NCI-H345 treated with DMSO at 0.1 percent for 48 hours (cell line): ENCODE measurements at regions not wholly inside any gene's neighbourhood (a gene's known extent, or its start where the extent isn't known, plus 50 kb on each side); places are given as distances from the start of the nearest gene placed in this dataset.

Experiments
- DNase-seq: peaks from one replicate; lab custom pipeline; 2025; ENCODE audit not compliant: unreplicated experiment; lab: John Stamatoyannopoulos, UW

DNA sequence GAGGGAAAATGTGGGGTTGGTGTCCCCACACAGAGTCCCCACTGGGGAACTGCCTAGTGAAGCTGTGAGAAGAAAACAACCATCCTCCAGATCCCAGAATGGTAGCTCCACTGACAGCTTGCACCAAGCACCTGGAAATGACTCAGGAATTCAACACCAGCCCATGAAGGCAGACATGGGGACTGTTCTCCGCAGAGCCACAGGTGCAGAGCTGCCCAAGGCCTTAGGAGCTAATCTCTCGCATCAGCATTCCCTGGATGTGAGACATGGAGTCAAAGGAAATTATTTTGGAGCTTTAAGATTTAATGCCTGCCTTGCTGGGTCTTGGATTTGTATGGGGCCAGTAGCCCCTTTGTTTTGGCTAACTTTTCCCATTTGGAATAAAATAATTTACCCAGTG, 367.9 kb downstream of the FAM133A start:
- no peak for DNase-seq

DNA sequence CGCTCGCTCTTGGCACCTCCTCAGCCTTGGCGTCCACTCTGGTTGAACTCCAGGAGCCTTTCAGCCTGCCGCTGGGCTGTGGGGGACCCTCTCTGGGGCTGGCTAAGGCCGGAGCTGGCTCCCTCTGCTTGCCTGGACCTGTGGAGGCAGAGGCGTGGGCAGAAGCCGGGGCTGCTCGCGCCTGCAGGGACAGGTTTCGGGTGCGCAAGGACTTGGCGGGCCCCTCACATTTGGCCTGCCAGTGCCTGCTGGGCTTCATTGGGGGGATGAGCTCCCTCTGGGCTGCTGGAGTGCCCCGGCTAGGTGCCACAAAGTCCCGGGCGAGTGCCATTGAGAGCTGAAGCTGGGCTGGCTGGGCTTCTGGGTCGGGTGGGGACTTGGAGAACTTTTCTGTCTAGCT, 371.7 kb downstream of the FAM133A start:
- no peak for DNase-seq

DNA sequence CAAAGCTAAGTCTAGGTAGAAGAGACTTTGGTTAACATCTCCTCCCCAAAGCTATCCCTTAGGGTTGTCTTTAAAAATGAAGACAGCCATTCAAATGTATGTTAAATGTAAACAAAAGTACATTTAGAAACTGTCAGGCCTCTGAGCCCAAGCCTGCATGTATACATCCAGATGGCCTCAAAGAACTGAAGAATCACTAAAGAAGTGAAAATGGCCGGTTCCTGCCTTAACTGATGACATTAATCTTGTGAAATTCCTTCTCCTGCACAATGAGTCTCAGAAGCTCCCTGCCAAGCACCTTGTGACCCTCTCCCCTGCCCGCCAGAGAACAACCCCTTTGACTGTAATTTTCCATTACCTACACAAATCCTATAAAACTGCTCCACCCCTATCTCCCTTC, 377.9 kb downstream of the FAM133A start:
- no peak for DNase-seq

DNA sequence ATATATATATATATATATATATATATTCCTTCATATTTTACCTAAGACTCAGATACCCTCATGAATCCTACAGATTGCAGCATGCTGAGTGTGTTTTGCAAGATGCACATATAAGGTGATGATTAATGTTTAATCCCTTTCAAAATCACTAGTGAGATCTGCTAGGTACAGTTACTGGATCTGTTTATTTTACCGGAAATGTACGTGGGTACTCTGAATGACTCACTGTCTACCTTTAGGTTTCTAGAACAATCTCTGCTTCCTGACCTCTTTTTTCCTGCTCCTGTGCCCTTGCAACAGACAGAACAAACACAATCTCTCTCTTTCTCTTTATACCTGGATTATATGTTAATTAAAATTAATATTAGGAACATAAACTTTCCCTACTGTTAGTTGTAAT, 379.6 kb downstream of the FAM133A start:
- no peak for DNase-seq

DNA sequence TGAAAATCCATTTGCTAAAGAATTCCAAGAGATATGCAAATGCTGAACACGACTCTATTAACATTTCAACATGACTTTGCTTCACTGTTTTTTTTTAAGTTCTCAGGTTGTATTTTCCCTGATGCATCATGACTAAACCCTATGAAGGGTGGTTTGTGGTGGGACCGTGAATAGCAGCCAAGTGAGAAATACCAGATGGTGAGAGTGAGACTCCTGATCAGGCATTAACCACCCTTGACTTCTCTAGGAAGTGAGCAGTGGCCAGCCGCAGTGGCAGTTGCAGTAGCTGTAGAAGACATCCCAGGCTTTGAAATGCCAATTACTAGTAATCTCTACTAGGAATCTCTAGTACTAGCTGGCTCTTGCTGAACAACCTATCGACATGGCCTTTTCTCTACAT, 383.4 kb downstream of the FAM133A start:
- DNase-seq, result no peak

DNA sequence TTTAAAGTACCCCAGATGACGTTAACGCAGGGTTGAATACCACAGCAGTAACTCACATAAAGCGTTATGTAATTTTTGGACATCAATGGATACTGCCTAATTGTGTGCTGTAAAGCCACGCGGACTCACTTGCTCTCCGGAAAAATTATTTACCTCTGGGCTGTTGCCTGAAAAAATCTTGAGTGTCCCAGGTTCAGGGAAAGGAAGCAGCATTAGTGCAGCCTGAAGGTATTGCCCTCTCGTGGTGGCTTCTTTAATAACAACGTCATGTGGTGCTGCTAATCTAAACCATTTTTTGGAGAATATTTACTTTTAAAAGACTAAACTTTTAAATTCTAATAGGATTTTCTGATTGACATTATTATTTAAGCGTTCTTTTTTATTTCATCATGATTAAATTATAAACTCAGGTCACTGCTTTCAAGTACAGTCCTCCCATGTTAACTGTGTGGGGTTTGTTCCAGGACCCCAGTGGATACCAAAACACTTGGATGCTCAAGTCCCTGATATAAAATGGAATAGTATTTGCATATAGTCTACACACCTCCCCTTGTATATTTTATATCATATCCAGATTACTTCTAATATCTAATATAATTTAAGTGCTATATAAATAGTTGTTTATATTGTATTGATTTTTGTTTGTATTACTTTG, 384.8 kb downstream of the FAM133A start:
- peak; percentile 3 for DNase-seq

DNA sequence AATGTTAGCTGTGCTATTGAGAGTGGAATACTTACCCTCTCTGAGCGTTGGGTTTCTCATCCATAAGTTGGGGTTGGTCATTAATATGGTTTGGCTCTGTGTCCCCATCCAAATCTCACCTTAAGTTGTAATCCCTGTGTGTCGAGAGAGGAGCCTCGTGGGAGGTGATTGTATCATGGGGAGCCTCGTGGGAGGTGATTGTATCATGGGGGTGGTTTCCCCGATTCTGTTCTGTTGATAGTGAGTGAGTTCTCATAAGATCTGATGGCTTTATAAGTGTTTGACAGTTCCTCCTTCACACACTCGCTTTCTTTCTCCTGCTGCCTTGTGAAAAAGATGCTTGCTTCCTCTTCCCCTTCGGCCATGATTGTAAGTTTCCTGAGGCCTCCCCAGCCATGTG, 391.1 kb downstream of the FAM133A start:
- DNase-seq, result no peak

DNA sequence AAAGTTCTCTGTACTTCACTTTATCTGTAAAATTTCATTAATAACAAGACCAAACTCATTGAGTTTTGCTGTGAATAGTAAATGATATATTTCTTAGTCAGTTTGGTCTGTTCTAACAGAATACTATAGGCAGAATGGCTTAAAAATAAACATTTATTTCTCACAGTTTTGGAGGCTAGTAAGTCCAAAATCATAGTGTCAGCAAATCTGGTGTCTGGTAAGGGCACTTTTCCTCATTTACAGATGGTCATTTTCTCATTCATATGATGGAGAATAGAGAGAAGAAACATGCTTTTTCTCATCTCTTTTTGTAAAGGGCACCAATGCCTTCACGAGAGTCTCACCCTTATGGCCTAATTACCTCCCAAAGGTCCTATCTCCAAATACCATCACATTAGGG, 415.1 kb downstream of the FAM133A start:
- no peak for DNase-seq

DNA sequence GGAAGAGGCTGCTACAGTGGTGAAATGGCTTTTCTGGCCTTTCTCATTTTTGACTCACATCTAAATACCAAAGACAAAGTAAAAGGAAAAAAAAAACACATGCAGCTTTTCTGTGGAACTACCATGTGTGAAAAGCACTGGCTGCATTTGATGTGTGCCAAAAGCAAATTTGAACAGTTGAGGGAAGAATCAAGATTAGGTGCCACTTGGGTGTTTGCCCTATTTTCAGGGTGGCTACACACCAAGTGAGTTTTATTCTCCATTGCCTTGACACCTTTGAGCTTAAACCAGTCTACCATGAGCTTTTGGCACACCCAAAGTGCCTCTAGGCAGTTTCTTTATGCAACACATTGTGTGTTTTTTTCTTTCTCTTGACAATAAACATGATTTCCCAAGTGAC, 423.9 kb downstream of the FAM133A start:
- no peak for DNase-seq

DNA sequence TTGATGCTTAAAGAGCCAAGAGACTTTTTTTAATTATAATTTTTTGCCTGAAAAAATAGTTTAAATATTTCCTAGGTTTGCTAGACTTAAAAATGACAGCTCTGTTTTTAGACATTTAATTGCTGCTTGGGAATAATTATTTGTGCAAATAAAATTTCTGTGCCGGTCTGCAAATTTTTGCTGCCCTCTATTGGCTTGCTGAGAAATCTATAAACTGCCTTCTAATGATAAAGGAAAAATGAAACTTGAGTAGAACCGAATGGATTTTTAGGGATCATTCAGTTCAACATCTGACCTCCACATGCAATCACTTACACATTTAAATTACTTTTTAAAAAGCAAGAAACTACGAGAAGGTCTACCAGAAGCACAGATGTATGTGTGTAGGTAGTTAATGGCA, 434.0 kb downstream of the FAM133A start:
- no peak for DNase-seq

DNA sequence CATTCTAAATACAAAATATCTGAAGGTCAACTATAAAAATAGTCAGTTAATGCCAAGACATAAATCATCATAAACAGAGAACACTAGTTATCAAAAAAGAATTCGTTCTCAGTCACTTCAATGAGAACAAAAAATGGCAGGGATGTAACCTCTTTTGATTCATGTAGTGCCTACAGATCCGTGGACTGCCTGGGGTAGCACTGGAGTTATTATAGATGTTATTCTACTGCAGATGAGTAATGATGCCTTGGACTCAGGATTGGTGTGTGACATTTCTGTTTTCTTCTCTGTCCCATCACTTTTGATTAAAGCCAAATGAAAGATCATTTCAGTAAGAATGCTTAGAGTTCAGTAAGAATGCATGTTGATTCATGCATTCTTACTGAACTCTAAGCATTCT, 440.4 kb downstream of the FAM133A start:
- no peak for DNase-seq

DNA sequence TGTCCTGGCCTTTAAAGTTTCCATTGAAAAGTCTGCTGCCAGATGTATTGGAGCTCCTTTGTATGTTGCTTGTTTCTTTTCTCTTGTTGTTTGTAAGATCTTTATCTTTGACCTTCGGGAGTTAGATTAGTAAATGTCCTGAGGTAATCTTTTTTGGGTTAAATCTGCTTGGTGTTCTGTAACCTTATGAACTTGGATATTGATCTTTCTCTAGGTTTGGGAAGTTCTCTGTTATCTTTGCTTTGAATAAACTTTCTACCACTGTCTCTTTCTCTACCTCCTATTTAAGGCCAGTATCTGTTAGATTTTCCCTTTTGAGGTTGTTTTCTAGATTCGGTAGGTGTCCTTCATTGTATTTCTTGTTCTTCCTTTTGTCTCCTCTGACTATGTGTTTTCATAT, 447.8 kb downstream of the FAM133A start:
- no peak for DNase-seq

DNA sequence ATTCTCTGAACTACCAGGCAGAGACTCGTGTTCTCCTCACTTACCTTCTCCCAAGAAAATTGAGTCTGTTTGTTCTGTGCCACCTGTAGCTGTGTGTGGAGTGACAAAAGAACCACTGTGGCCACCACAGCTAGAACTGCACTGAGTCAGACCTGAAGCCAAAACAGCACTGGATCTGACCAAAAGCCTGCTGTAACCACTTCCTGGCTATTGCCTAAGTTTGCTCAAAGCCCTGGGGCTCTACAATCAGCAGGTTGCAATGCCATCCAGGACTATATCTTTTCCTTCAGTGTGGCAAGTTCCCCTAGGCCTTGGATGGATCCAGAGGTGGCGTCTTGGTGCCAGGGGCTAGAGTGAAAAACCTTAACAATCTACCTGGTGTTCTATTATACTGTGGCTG, 449.1 kb downstream of the FAM133A start:
- no peak for DNase-seq

DNA sequence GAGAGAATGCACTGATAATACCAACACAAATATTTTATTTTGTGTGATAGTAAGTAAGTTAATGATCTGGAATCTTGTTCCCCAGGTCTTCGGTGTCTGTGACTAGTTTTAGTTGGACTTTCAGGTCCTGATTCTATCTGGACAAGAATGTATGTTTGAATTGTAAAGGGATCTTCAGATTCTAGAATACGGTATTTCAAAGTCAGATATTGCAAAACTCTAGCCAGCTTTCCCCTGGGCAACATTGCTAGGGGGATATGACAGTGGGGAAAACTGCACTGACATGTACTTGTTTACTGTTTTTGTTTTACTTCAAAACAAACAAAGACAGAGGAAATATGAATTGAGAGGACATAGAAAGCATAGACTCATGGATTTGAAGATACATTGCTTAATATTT, 489.0 kb downstream of the FAM133A start:
- DNase-seq, result no peak

DNA sequence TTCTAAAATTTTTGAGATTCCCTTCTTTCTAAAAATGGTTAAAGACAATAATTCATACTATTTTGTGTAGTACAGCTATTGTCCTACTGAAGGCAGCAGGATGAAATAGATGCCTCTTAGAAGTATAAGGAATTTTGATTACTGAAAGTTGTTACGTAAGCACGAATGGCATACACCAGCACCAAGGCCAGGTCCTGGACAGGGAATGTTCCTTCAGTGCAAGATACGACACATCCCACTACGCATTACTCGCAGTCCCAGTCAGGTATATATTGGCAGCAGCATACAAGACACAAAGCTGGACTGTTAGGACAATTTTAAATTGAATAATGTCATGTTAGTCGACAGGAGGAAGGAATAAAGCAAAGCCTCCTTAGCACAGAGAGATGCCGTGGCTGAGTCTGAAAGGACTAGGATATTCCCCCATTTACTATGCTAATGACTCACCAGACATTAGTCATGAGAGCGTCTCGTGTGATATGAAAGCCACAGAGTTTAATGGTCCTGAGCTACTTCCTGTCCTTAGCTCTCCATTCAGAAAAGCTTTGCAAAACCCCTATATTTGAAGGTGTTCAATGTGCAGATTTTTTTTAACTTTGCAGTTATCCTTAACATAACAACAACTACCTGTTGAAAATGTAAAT, 504.3 kb downstream of the FAM133A start:
- DNase-seq, result no peak

DNA sequence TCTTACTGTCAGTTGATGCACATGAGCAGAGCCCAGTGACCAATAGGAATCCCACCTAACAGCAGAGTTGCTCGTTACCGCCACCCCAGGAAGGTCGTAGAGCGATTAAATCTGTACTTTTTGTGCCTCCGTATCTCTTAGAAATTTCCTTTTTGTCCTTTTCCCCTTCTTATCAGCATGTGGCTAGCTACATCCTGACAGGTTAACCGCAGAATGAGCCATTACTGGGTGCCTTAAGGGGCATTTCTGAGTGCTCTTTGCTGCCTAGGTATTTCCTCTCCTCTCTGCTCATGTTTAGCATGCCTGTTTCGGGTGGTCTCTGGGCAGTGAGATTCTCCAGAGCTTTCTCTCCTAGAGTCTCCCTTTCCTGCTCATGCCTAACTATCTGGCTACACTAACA, 530.5 kb downstream of the FAM133A start:
- DNase-seq, result no peak

DNA sequence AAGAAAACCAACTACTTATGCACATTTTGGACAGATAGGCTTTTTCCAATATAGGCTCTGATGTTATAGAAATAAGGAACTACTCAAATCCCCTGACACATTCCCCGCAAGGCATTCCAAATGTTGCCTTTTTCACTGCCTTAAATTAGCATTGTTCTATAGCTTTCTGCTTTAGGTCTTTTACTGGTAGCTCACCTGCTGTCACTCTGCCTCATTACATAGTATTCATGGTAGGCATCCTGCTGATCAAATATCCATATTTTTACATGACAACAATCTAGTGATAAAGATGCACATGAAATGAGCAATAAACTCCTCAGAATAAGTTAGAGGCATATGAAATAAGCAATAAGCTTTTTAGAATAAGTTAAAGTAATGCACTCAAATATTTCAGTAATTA, 542.7 kb downstream of the FAM133A start:
- DNase-seq, result no peak

DNA sequence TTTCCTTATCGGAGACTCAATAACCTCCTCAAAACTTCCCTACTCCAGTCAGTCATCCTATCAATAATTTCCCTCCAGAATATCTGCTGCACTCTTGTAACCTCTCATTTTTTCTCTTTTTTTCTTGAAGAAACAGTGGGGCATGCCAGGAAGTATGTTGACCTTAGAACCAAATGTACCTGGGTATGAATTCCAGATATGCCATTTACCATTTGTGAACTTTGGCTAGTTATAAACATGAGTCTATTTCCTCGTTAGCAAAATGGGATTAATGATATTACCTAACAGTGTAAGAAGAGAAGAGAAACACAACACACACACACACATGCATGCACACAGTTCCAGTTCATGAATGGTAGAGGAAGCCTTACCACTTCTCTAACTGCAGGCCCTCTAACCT, 578.2 kb downstream of the FAM133A start:
- DNase-seq, result no peak

DNA sequence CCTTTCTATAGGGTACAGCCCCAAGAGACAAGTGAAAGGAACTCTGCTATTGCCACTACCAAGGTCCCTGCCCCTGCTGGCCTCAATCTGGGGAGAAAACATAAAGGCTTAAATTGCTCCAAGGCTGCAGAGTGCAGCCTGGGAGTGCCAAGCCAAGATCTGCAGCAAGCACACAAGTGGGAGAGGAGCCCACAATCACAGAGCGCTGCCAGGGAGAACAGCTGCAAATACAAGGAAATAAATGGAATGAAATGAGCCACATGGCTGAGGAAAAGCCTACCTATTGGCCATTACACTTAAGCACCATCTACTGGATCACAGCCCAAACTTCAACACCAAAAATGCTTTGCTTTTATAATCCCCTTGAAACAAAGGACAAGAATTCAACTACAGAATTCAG, 582.4 kb downstream of the FAM133A start:
- DNase-seq, result no peak

DNA sequence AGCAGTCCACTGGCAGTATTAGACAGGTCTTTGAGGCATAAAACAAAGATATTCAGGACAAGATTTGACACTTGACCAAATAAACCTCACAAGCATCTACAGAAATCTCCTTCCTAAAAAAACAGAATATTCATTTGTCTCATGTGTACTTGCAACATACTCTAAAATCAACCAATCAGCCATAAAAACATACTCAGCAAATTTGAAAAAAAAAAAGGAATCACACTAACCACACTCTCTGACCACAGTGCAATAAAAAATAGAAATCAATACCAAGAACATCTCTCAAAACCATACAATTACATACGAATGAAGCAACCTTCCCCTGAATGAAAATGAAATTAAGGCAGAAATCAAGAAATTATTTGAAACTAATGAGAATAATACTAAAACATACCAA, 591.3 kb downstream of the FAM133A start:
- DNase-seq, result no peak

DNA sequence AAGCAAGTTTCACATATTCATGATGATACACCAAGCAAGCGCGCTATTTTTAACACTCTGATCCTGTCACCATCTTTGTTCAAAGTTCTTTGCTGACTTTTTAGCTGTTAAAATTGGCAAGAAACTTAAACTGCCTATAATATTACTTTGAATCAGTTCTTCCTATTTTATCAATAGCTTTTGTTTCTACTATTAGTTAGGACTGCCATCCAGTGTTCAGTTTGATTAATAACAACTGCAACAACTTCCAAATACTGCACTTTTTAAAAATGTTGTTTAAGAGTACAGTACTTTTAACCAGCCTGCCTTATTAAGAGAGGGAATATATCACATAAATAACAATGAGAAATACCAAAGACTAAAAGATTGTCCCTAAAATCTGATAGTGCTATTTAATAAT, 614.3 kb downstream of the FAM133A start:
- DNase-seq, result no peak

DNA sequence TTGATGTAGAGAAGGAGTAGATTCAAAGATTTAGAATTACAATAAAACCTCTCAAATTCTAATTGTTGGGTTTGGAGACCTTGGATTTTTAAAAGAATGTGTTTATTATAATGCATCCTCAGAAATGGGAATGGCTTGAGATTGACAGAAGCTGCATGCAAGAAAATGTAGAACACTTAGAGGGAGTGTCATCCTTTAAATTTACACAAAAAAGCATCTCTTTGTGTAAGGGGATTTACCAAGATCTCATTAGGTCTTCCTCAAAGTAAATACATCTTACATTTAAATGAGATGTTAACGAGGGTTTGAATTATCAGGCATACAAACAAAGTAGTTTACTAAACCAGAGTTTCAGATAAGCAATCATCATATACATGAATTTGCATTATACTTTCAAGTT, 615.0 kb downstream of the FAM133A start:
- no peak for DNase-seq

DNA sequence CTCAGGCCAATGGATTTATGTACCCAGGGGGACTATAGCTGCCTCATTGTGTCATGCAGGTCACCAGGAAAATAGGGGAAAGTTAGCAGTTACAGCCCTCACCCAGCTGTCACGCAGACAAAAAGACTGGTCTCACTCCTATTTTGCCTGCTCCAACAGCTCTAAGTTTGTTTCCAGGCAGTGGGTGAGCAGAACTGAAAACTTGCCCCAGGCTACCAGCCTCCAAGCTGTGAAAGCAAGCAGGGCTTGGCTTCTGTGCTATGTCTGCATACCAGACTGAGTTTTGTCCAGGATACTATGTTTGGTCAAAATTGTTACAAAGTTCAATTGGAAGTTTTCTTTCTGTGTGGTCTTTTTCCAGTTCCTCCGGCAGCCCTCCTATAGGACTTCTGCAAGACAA, 628.4 kb downstream of the FAM133A start:
- DNase-seq, result no peak
